Left lung (tissue), 4 donors: ENCODE measurements at regions not wholly inside any gene's neighbourhood (a gene's known extent, or its start where the extent isn't known, plus 50 kb on each side); places are given as distances from the start of the nearest gene placed in this dataset.

ENCODE experiments used
- ATAC-seq: fragments of 200-7000 bp; cut with Tn5 transposase; one replicate; pipeline ENCODE4 v1.9.1; 2020; ENCODE audit warnings: moderate library complexity
- DNase-seq, 4 donors: peaks; one replicate each; pipeline ENCODE4 v3.0.0-alpha.2; 2013 to 2020
- H3K27ac ChIP-seq, 2 donors: fragments of 200-600 bp; sonication (generic) in 1 of 2; one replicate each; pipeline versions ENCODE4 v1.5.0 to v1.8.0; 2020 to 2021
- H3K27me3 ChIP-seq, 2 donors: fragments of 200-600 bp; sonication (generic) in 1 of 2; one replicate each; pipeline versions ENCODE4 v1.5.0 to v1.8.0; 2020 to 2021
- H3K36me3 ChIP-seq, 2 donors: fragments of 200-600 bp; sonication (generic) in 1 of 2; one replicate each; pipeline versions ENCODE4 v1.5.0 to v1.8.0; 2020 to 2021
- H3K4me1 ChIP-seq, 2 donors: fragments of 200-600 bp; one replicate each; pipeline ENCODE4 v1.8.0; 2021
- H3K4me3 ChIP-seq, 2 donors: fragments of 200-600 bp; sonication (generic) in 1 of 2; one replicate each; pipeline versions ENCODE4 v1.5.0 to v1.8.0; 2020 to 2021; ENCODE audit warnings: mild to moderate bottlenecking in 1 of 2
- H3K9me3 ChIP-seq, 2 donors: fragments of 200-600 bp; sonication (generic) in 1 of 2; one replicate each; pipeline versions ENCODE4 v1.5.0 to v1.8.0; 2020 to 2021
- CTCF ChIP-seq, 2 donors: fragments of 200-600 bp; sonication (generic) in 1 of 2; IDR thresholded peaks; one replicate each; pipeline versions ENCODE4 v1.5.0 to v1.8.0; 2021; ENCODE audit warnings: antibody characterized with exemption in 2 of 2
- intact Hi-C, 2 donors: fragments of 100-400 bp; cut with DNase I; formaldehyde crosslinking; loops; one replicate each; pipeline versions ENCODE4 v1.11.2 to v1.14.2; 2022
- donor health status: DM: no; HTN: yes; CAD: no.
- donor health status: DM: no; HTN: no; CAD: no.

- Histone ChIP-seq H3K4me3 (no peak overlapping the region), H3K27ac (no peak overlapping the region), H3K36me3 (no peaks in the 10 kb centered on the region), H3K9me3 (no peaks in the 10 kb centered on the region), H3K4me1 (no peaks in the 10 kb centered on the region), H3K27me3 (no peaks in the 10 kb centered on the region)
- intact Hi-C loops: no loop called here
- DNase-seq (no peak), ATAC-seq (no peak)
- TF ChIP-seq CTCF (IDR thresholded peaks at IDR 0.05): no peak
Observed at GRCh38 chr2:15048000-15048399, 415.5 kb downstream of the LRATD1 start.

GRCh38 chr2:15049096-15049993 lies 416.8 kb downstream of the LRATD1 start:
- Histone ChIP-seq H3K27me3 (no peaks in the 10 kb centered on the region), H3K9me3 (no peaks in the 10 kb centered on the region), H3K4me1 (no peaks in the 10 kb centered on the region), H3K4me3 (no peak overlapping the region), H3K27ac (no peak overlapping the region), H3K36me3 (no peaks in the 10 kb centered on the region)
- TF ChIP-seq CTCF (IDR thresholded peaks at IDR 0.05): no peak
- no peak for DNase-seq
- no peak for ATAC-seq
- intact Hi-C loops: no loop called here

- Histone ChIP-seq H3K9me3 (no peaks in the 10 kb centered on the region), H3K36me3 (no peaks in the 10 kb centered on the region), H3K27me3 (no peaks in the 10 kb centered on the region), H3K4me3 (no peak overlapping the region), H3K4me1 (no peaks in the 10 kb centered on the region), H3K27ac (no peak overlapping the region)
- no peak for DNase-seq
- intact Hi-C loops: no loop called here
- ATAC-seq: no peak
- no peak for TF ChIP-seq CTCF (IDR thresholded peaks at IDR 0.05)
Observed at GRCh38 chr2:15050483-15050882, 418.0 kb downstream of the LRATD1 start.

- H3K27ac ChIP-seq: no peak overlapping the region
- H3K27me3 ChIP-seq: no peaks in the 10 kb centered on the region
- H3K9me3 ChIP-seq: no peaks in the 10 kb centered on the region
- H3K36me3 ChIP-seq: no peaks in the 10 kb centered on the region
- intact Hi-C loops: no loop called here
- ATAC-seq (no peak), DNase-seq (no peak)
- no peaks in the 10 kb centered on the region for H3K4me1 ChIP-seq
- no peak overlapping the region for H3K4me3 ChIP-seq
- TF ChIP-seq CTCF (IDR thresholded peaks at IDR 0.05): no peak
Observed at GRCh38 chr2:15053542-15053941, 421.0 kb downstream of the LRATD1 start.

DNA sequence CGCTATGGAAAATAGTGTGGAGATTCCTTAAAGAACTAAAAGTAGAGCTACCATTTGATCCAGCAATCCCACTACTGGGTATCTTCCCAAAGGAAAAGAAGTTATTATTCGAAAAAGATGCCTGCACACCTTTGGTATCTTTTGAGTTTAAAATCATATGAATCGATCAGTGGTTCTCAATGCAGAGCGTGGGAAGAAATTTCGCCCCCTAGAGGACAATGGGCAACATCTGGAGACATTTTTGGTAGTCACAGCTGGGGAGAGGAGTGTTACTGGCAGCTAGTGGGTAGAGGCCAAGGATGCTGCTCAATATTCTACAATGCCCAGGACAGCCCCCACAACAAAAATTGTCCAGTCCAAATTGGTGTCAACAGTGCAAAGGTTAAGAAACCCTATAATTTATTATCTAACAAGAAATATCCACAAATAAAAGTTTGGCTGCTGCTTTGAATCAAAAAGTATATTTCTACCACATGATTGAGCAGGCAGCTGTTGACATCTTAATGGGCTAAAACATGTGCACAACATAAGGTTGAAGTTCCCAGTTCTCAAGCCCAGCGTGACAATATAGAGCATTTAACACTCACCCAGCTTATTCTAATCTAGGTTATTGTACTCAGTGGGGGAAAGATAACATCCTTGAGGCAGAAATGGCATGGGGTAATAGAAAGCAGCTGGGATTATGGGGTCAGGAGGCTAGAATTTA lies 425.7 kb downstream of the LRATD1 start:
- no peaks in the 10 kb centered on the region for H3K9me3 ChIP-seq
- H3K4me1 ChIP-seq: no peaks in the 10 kb centered on the region
- ATAC-seq: no peak
- no peak overlapping the region for H3K4me3 ChIP-seq
- intact Hi-C loops: no loop called here
- H3K27ac ChIP-seq: no peak overlapping the region
- H3K36me3 ChIP-seq: no peaks in the 10 kb centered on the region
- H3K27me3 ChIP-seq: no peaks in the 10 kb centered on the region
- no peak for TF ChIP-seq CTCF (IDR thresholded peaks at IDR 0.05)
- no peak for DNase-seq
